HG03439 (cell line): ENCODE measurements at regions not wholly inside any gene's neighbourhood (a gene's known extent, or its start where the extent isn't known, plus 50 kb on each side); places are given as distances from the start of the nearest gene placed in this dataset.

Experiments used
- ATAC-seq: cut with Tn5 transposase; IDR thresholded peaks from one replicate; pipeline ENCODE4 v1.9.1; 2021; ENCODE audit warnings: mild to moderate bottlenecking, moderate library complexity; ENCODE audit not compliant: unreplicated experiment

DNA sequence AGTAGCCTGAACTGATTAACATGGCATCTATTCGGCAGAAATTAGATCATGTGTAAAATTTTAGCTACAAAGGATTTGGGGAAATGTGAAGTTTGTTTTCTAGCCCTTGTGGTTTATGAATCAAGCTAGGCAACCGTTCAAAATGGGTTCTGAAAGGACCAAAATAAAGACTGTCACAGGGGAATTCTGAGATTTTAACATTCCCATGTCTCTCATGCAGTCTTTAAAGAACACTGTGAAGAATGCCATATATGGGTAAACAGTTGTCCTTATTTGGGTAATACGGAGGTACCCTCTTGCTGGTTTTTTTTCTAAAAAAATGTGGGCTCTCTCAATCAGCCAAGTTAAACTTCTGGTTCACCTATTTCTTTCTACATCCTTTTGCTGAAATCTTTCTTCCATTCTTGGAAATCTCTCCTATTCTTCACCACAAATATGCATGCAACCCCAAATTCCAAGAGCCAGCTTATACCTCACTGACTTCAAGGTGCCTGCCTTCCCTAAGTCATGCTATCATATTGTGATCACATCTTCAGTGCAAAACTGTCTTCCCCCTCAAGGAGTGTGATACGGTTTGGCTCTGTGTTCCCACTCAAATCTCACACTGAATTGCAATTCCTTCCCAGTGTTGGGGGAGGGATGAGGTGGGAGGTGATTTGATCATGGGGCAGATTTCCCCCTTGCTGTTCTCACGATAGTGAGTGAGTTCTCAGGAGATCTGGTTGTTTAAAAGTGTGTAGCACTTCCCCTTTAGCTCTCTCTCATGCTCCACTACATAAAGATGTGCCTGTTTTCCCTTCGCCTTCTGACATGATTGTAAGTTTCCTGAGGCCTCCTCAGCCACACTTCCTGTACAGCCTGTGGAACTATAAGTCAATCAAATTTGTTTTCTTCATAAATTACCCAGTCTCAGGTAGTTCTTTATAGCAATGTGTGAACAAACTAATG, 308.7 kb downstream of the TTLL7 start:
- no peak for ATAC-seq

DNA sequence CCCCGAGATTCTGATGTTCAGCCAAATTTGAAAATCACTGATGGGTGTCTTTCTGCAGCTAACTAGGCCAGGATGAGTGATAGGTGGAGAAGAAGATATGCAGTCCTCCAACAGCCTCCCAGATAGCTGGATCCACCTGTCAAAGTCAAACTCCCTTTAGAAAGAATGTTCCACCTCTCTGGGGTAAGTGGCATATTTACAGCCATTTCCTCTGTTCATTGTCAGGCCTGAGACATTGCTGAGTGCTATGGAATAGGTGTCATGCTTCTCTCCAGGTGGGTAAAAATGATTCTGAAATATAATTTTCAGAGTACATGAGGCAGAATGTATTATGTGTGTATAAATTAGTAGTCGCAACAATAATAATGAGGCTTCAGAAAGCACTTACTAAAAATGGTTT, 316.8 kb downstream of the TTLL7 start:
- no peak for ATAC-seq

DNA sequence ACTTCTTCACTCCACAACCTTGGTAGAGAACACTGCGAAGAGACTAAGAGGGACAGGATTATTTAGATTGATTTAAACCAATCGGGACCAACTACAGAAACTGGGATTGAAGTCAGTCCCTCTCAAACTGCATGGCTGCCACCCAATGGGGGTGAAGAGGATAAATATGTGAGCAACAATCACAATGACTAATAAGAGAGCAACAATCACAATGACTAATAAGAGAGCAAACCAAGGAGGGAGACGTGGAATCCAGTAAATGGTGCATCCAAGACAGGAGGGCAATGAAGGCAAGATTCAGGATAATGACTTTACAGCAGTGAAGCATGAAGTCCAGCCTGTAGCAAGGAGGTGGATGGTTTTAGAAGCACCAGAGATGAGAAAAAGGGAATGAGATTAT, 322.8 kb downstream of the TTLL7 start:
- no peak for ATAC-seq

DNA sequence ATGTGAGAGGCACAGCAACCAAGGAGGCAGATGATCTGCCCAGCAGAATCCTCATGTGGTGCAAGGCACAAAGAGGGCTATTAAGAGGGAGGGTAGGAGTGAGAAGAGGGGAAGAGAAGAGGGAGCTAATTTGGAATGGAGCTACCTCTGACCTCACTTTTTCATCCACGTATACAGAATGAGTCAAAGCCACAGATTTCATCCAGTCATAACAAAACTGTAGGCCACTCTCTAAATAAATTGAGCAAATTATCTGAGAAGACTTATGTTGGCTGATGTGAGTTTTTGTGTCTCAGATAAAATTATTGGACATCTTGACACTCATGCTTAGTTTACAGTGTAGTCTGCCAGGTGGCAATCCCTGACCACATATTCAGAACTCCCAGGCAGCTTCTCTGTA, 325.6 kb downstream of the TTLL7 start:
- ATAC-seq, result no peak

DNA sequence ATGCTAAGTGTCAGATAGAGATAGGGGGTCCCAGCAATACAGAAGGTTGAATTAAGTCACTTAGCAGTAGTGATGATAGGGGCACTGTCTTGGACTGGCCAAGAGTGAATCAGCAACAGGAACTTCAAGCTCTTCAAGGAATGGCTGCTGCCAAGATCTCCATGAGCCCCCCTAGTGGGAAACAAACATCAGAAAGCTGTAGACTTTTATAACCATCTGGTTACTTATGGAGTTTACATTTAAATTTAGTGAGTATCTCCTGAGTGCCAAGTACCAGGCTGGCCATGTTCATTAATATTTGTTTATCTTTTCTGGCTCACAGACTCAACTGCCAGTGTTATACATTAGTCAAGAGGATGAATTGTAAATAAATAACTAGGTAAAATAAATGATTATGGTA, 327.3 kb downstream of the TTLL7 start:
- ATAC-seq, result no peak

DNA sequence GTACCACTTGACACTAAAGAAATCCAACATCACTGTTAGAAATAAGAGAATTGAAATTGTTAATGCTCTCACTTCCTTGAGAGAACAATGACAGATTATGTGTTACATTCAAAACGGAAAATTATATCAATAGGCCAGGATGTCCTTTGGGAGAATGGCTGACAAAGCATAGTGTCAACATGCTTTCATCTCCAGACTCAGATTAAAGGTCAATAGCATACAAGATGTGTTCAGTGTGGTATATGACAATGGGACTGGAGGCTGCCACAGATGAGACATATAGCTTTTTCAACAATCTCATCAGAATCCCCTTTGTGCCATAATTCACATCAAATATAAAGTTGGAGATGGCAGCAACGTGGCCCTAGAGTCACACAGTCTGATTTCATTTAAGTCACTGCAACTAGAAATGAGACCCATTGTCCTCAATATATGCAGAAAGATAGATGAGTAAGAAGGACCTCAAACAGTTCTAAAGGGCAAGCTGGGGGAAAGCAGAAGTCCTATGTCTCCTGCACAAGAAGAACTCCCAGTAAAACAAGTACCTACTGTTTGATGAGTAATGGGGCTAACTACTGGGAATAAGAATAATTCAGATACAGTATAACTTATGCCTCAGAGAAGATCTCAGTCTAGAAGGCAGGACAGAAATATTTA, 327.9 kb downstream of the TTLL7 start:
- ATAC-seq, result no peak

DNA sequence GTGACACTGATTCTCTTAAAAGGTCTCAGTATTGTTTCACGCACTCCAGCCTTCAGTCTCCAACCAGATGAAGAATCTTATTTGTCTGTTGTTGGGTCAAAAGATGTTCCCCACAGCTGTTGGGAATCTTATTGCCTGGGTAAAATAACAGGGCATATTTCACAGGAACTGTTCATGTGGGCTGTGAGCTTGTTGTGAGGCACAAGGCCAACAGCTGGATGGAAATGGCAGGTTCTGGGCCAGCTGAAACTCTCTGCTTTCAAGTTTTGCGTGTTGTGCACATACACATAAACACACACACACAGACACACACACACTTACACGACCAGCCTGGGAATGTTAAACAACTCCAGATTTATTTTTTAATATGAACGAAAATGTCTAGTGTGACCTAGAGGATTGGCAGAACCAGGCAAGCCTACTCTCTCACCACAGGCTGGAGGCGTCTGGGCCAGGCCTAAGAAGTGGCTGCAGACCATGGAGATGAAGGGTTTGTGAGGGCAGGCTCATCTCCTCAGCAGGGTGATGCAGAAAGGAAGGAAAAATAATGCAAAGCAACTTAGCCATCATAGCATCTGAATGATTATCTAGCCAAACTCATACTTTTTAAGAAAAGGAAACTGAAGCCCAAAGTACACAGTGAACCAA, 357.0 kb downstream of the TTLL7 start:
- ATAC-seq, result no peak

DNA sequence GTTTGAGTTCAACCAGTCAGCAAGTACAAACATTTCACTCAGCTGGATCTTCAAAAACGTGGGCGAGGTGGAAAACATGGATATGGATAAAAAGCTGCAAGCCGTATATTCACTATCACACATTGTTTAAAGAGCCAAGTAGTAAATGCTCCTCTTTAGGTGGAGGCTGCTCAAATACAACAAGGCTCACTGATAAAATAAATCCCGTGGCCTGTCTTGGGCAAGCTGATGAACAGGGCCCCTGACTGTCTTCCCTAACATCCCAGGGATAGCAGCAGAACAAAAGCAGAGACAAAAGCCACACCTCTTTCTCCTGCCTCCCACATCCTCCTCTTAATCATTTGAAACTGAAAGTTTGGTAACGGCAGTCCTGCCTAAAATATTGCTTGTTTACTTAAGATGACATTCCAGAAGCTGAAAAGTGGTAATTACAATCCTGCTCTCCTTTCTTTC, 357.7 kb downstream of the TTLL7 start:
- ATAC-seq, result no peak

DNA sequence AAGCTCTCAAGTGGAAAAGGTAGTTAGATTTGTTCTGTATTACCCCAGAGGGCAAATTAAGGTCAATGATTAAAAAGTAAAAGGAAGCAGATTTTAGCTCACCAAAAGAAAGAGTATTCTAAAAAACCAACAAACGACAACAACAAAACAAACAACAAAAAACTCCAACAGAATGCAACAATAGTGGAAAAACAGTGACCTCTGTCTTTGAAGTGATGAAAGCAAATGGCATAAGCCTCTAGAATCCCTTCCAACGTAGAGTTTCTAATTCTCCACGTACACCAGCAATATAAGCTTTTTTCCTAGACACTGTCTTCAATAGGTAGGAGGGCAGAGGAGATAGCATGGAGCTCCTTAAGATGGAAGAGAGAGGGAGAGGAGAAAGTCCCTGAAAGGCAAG, 359.1 kb downstream of the TTLL7 start:
- ATAC-seq, result no peak

DNA sequence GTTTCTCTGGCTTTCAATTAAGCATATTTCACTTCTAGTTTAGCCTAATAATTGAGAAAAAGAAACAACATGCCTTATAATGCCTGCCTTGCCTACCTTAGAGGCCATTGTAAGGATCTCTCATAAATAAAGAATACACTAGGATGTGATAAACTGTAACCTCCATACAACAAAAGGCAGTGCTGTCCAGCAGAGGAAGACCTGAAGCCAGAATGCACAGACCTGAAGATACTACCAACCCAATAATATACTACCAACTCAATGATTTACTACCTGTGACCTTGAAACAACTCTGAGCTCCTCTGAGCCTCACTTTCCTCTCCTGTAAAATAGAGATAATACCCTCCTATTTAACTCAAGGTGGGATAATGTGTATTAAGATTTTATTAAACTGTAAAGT, 361.3 kb downstream of the TTLL7 start:
- ATAC-seq, result no peak

DNA sequence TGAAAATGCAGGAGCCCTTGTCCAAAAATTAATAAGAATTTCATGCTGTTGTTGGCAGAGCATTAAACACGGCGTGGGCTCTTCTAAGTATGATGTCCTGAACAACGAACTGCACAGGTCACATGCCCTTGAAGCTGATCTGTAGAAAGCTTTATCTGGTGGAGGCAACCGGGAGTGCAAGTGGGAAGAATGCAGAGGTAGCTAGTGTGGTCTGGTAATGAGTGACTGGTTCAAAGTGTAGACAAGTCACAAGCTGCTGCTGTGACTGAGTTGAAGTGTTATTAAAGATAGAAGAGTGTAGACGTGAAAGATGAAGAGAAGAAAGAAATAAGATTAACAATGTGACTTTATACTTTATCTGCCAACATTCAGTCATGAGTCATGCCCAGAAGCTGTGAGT, 361.9 kb downstream of the TTLL7 start:
- ATAC-seq, result no peak

DNA sequence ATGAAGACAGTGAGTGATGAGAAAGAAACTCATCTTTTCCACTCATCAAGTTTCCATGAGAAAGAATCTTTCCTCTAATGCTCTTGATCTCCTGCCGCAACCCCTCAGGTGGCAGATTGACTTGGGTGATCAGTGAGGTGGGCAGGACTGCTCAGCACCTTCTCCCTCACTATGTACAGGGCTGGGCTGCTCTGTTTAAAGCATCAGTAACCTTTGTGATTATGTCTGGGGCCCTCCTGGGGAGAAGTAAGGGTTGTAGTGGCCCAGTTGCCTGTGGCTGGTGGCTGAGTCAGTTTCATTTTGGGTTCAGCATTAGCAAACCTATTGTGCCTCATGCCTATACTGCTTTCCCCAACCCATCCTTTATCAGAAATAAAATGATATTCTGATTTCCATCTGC, 366.0 kb downstream of the TTLL7 start:
- no peak for ATAC-seq

DNA sequence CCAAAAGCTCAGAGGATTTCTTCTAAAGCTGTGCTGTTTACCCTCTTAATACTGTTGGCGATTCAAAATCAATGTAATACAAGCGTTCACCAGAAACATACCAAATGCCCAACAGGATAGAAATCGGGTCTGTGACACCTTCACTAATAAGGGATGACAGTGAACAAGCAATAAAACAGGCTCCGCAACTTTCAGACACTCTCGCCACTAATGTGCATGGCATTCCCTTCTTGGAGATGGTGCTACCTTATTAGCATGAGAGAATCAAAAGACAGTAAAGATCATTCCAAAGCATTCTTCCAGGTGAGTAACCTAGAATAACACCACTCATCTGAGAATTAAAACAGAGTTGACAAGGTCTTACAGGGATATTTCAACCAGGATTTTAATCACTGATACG, 367.1 kb downstream of the TTLL7 start:
- ATAC-seq, result no peak

DNA sequence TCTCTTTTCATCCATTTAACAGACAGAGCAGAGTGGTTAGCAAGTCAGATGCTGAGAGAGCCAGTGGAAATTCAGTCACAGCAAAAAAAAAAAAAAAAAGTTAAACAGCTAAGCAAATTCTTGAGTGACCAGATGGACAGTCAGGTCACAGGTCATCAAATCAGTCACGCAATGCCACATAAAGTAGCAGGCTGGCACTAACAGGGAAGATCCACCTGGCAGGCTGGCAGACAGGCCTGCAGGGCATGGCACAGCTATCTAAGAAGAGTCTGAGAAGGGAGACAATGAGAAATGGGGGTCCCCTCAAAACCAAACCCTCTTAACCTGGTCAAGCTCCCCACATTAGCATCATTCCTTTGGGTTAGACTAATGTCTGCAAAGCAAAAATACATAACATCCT, 371.9 kb downstream of the TTLL7 start:
- ATAC-seq, result no peak

DNA sequence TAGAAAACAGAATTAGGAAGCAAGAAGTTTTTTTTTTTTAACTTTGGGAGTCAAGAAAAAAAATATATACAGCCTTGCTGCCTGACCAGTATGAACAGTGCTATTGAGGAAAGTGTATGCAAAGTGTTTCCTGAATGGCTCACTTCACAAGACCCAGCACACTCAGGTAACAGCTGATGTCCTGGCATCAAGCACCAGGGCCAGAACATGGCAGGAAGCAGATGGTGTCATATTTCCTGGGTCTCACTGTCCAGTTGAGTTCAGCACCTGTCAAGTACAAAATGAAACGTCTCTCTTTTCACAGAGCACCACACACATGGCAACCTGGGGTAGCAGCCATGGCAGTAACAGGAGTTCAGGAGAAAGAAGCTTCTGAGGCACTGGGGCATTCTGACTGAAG, 372.3 kb downstream of the TTLL7 start:
- ATAC-seq, result no peak

DNA sequence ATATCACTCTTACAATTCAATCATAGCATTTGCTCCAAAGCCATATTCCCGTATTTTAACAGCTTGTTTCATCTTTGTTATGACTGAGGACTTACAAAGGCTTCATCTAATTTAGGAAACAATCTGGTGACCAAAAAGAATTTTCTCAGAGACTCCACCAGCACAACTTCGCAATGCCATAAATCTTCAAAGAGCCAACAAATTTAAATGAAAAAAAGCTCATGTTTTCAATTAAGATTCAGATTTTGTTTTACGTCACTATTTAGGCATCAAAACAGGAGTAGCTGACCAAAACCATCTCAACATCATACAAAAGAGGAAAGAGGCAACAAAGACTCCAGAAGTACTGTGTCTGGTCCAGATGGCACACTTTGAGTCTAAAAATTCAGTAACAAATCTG, 373.3 kb downstream of the TTLL7 start:
- ATAC-seq, result no peak

DNA sequence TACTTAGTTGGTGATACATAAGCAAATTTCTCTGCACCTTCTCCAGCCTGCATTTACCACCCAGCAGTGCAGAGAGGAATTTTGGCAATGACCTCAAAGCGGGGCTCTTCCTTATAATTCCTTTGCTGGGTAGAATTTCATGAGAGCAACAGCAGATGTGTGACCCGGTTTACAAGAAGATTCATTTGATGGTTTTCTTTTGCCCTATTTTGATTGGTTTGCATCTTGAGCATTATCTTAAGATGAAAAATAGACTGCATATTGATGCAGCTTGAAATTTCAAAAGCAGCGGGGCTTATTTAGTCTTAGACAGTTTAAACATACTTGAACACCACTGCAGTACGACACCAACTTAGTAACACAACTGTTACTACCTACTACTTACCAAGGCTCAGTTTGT, 378.9 kb downstream of the TTLL7 start:
- no peak for ATAC-seq

DNA sequence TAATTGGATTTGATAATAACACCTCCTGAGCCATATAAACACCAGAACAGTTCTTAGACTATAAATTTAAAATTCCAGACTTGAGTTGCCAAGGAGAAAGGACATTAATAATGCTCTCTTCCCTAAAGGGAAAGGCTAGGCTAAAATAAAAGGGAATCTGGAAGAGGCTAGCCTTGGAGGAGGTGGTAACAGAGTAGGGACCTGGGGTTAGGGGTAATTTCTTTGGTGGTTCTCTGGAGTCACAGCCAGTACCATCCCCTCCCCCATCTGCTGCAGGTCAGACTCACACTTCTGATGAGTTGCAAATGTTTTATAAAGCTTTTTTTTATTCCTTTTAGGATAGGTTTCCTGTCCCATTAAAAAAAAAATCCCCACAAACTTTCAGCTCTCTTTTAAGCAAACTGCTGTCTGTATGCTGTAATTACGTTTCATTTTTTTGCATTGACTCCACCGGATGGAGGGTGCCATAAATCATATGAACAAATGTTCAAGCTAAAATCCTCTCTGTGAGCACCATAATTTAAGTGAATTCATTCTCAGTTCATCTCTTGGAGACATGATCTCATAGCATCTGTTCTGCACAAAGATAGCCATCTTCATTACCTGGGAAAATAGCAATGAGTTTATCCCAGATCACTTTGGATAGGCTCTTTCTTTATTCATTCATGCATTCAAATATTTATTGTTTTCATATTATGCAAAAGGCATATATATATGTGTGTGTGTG, 379.6 kb downstream of the TTLL7 start:
- ATAC-seq, result no peak

DNA sequence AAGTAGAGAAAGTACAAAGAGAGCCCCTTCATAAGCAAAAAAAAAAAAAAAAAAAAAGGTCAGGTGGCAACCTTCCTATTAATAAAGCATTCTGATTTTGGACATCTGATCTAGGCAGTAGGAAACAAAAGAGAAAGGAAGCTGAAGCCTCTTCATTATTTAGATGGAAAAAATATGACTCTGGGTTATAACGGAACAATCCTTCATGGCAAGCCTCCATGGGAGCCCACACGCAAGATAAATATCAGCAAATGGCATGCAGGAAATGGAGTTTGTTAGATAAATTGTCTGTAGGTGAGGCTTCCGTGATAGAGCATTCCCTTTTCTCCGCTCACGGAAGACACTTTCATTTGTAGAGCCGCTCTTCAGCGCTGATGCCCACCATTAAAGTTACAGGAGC, 381.0 kb downstream of the TTLL7 start:
- ATAC-seq, result no peak

DNA sequence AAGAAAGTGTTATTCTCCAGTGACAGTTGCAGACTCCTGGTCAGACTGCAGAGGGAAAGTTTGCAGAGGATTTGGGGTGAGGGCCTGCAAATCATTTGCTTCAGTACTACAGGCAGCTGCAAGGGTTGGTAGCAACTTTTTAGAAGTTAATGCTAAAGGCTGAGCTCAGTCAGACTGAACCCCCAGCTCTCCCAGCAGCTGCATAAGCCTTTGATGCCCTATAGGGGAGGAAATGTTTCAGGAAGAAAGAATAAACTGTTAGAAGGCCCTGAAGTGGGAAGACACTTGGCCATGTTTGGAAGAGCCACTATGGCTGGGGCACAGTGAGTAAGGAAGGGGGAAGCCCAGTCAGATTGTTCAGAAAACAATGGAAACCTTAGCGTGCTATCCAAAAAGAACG, 383.6 kb downstream of the TTLL7 start:
- no peak for ATAC-seq

DNA sequence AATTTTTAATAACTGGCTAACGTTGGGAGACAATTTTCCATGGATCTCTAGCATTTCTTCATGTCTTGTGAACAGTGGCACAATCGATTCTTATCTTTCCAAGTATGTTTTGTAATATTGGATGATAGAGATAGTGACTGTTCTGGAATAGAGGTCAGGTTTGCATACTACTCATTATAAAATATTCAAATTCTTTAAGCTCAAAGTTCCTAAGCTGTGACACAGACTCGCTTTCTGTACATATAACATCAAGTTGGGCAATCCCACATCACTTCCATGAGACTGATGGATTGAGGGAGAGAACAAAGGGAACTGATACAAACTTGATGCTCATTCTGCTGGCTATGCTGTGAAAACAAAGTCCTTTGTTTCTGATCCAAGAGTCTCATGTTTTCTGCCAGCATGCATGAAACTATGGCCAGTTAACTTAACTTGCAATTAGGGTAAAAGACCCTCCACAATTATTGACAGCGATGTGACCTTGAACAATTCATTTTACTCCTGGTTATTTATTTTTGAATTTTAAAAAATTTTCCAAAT, 392.4 kb downstream of the TTLL7 start:
- no peak for ATAC-seq
